Tibial nerve (tissue), 3 donors: ENCODE measurements at regions not wholly inside any gene's neighbourhood (a gene's known extent, or its start where the extent isn't known, plus 50 kb on each side); places are given as distances from the start of the nearest gene placed in this dataset.

Source experiments
- POLR2A ChIP-seq, 2 donors: fragments of 450-650 bp; IDR thresholded peaks; one replicate each; pipeline ENCODE4 v1.6.1; 2017; ENCODE audit warnings: antibody characterized with exemption in 2 of 2, mild to moderate bottlenecking in 2 of 2, moderate library complexity in 2 of 2
- TF ChIP-seq, protein P1 (sequence below), 5 experiments: fragments of 200-600 bp in 3 of 5; fragments of 450-650 bp in 2 of 5; sonication (generic) in 3 of 5; IDR thresholded peaks; one replicate each; pipeline ENCODE4 v1.5.1; 2016 to 2019; ENCODE audit warnings: antibody characterized with exemption in 5 of 5, mild to moderate bottlenecking in 3 of 5, moderate library complexity in 2 of 5

GRCh38 chr12:87253157-87253556, 776.0 kb downstream of the C12orf50 start:
- TF ChIP-seq POLR2A (IDR thresholded peaks at IDR 0.05): no peak
- TF ChIP-seq, protein P1, sequence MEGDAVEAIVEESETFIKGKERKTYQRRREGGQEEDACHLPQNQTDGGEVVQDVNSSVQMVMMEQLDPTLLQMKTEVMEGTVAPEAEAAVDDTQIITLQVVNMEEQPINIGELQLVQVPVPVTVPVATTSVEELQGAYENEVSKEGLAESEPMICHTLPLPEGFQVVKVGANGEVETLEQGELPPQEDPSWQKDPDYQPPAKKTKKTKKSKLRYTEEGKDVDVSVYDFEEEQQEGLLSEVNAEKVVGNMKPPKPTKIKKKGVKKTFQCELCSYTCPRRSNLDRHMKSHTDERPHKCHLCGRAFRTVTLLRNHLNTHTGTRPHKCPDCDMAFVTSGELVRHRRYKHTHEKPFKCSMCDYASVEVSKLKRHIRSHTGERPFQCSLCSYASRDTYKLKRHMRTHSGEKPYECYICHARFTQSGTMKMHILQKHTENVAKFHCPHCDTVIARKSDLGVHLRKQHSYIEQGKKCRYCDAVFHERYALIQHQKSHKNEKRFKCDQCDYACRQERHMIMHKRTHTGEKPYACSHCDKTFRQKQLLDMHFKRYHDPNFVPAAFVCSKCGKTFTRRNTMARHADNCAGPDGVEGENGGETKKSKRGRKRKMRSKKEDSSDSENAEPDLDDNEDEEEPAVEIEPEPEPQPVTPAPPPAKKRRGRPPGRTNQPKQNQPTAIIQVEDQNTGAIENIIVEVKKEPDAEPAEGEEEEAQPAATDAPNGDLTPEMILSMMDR (IDR thresholded peaks at IDR 0.05): no peak
